ENCODE measurements at regions not wholly inside any gene's neighbourhood (a gene's known extent, or its start where the extent isn't known, plus 50 kb on each side); places are given as distances from the start of the nearest gene placed in this dataset.

DNA sequence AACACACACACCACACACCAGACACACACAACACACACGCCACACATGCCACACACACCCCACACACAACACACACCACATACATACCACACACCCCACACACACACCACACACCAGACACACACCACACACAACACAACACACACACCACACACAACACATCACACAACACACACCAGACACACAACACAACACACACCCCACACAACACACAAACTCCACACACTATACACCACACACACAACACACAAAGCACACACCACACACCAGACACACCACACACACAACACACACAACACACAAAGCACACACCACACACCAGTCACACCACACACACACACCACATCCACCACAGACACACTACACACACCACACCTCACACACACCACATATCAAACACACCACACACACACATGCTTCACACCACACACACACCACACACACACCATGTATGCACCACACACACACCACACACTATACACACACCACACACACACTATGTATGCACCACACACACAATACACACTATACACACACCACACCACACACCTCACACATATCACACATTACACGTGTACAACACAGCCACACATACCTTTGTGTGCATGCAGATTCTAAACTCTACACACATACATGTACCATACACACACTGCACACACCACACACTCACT, 72.2 kb downstream of the TMEM18 start:
- TF ChIP-seq, protein P1, sequence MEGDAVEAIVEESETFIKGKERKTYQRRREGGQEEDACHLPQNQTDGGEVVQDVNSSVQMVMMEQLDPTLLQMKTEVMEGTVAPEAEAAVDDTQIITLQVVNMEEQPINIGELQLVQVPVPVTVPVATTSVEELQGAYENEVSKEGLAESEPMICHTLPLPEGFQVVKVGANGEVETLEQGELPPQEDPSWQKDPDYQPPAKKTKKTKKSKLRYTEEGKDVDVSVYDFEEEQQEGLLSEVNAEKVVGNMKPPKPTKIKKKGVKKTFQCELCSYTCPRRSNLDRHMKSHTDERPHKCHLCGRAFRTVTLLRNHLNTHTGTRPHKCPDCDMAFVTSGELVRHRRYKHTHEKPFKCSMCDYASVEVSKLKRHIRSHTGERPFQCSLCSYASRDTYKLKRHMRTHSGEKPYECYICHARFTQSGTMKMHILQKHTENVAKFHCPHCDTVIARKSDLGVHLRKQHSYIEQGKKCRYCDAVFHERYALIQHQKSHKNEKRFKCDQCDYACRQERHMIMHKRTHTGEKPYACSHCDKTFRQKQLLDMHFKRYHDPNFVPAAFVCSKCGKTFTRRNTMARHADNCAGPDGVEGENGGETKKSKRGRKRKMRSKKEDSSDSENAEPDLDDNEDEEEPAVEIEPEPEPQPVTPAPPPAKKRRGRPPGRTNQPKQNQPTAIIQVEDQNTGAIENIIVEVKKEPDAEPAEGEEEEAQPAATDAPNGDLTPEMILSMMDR (IDR thresholded peaks at IDR 0.05): no peak
- TF ChIP-seq EZH2phosphoT487 (IDR thresholded peaks at IDR 0.05; ENCODE audit: borderline replicate concordance, low read depth) (no peak), SMC3 (IDR thresholded peaks at IDR 0.05; ENCODE audit: low read depth, low read length) (no peak), YY1 (IDR thresholded peaks at IDR 0.05; ENCODE audit: low read depth) (no peak), SIN3A (IDR thresholded peaks at IDR 0.05; ENCODE audit: borderline replicate concordance, low read depth, low read length) (no peak), GABPA (IDR thresholded peaks at IDR 0.05; ENCODE audit: low read depth) (no peak), JUND (IDR thresholded peaks at IDR 0.05) (no peak), EP300 (IDR thresholded peaks at IDR 0.05; ENCODE audit: borderline replicate concordance in 1 of 2, low read depth in 1 of 2, low read length in 1 of 2) (no peak), GATA2 (CRISPR knock-in tag; IDR thresholded peaks at IDR 0.05) (no peak), RFX5 (IDR thresholded peaks at IDR 0.05; ENCODE audit: low read length) (no peak)
- TF ChIP-seq, protein P2, sequence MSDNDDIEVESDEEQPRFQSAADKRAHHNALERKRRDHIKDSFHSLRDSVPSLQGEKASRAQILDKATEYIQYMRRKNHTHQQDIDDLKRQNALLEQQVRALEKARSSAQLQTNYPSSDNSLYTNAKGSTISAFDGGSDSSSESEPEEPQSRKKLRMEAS (IDR thresholded peaks at IDR 0.05; ENCODE audit: low read depth): no peak
- TF ChIP-seq, protein P3, sequence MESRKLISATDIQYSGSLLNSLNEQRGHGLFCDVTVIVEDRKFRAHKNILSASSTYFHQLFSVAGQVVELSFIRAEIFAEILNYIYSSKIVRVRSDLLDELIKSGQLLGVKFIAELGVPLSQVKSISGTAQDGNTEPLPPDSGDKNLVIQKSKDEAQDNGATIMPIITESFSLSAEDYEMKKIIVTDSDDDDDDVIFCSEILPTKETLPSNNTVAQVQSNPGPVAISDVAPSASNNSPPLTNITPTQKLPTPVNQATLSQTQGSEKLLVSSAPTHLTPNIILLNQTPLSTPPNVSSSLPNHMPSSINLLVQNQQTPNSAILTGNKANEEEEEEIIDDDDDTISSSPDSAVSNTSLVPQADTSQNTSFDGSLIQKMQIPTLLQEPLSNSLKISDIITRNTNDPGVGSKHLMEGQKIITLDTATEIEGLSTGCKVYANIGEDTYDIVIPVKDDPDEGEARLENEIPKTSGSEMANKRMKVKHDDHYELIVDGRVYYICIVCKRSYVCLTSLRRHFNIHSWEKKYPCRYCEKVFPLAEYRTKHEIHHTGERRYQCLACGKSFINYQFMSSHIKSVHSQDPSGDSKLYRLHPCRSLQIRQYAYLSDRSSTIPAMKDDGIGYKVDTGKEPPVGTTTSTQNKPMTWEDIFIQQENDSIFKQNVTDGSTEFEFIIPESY (IDR thresholded peaks at IDR 0.05; ENCODE audit: borderline replicate concordance, low read depth): no peak
- TF ChIP-seq, protein P4, sequence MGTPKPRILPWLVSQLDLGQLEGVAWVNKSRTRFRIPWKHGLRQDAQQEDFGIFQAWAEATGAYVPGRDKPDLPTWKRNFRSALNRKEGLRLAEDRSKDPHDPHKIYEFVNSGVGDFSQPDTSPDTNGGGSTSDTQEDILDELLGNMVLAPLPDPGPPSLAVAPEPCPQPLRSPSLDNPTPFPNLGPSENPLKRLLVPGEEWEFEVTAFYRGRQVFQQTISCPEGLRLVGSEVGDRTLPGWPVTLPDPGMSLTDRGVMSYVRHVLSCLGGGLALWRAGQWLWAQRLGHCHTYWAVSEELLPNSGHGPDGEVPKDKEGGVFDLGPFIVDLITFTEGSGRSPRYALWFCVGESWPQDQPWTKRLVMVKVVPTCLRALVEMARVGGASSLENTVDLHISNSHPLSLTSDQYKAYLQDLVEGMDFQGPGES (IDR thresholded peaks at IDR 0.05; ENCODE audit: low read depth, low read length): no peak
